Sigmoid colon (tissue), 6 donors: ENCODE measurements at regions not wholly inside any gene's neighbourhood (a gene's known extent, or its start where the extent isn't known, plus 50 kb on each side); places are given as distances from the start of the nearest gene placed in this dataset.

Experiments used
- DNase-seq: peaks from one replicate; pipeline ENCODE4 v3.0.0-alpha.2; 2019
- H3K27ac ChIP-seq, 4 donors: fragments of 200-600 bp; sonication (generic); one replicate each; pipeline ENCODE4 v1.5.1; 2016 to 2019; ENCODE audit warnings: mild to moderate bottlenecking in 1 of 4
- H3K27me3 ChIP-seq, 3 donors: fragments of 200-600 bp; sonication (generic); one replicate each; pipeline ENCODE4 v1.5.1; 2019; ENCODE audit warnings: mild to moderate bottlenecking in 1 of 3
- H3K36me3 ChIP-seq, 4 donors: fragments of 200-600 bp; sonication (generic); one replicate each; pipeline ENCODE4 v1.5.1; 2016 to 2019
- H3K4me1 ChIP-seq, 4 donors: fragments of 200-600 bp; sonication (generic); one replicate each; pipeline ENCODE4 v1.5.1; 2017 to 2019
- H3K4me3 ChIP-seq, 4 donors: fragments of 200-600 bp; sonication (generic); one replicate each; pipeline ENCODE4 v1.5.1; 2017 to 2019; ENCODE audit warnings: mild to moderate bottlenecking in 2 of 4, moderate library complexity in 1 of 4
- H3K9me3 ChIP-seq, 4 donors: fragments of 200-600 bp in 3 of 4; sonication (generic) in 3 of 4; one replicate each; pipeline versions ENCODE4 v1.5.1 to v1.6.1; 2013 to 2019
- CTCF ChIP-seq, 4 experiments: fragments of 450-650 bp in 3 of 4; fragments of 200-600 bp in 1 of 4; IDR thresholded peaks; one replicate each; pipeline ENCODE4 v1.5.1; 2016 to 2019; ENCODE audit warnings: antibody characterized with exemption in 4 of 4, mild to moderate bottlenecking in 3 of 4, moderate library complexity in 2 of 4
- EP300 ChIP-seq, 4 donors: sonication (generic); formaldehyde crosslinking; IDR thresholded peaks; one replicate each; pipeline ENCODE4 v1.6.1; 2017; ENCODE audit warnings: antibody characterized with exemption in 4 of 4
- POLR2A ChIP-seq, 2 donors: fragments of 450-650 bp; IDR thresholded peaks; one replicate each; pipeline ENCODE4 v1.6.1; 2016; ENCODE audit warnings: antibody characterized with exemption in 2 of 2, mild to moderate bottlenecking in 2 of 2, moderate library complexity in 2 of 2
- POLR2AphosphoS5 ChIP-seq, 4 donors: sonication (generic); formaldehyde crosslinking; IDR thresholded peaks; one replicate each; pipeline ENCODE4 v1.6.1; 2017; ENCODE audit warnings: antibody characterized with exemption in 4 of 4
- WGBS, 2 donors: extraction: QIAGEN DNeasy Blood & Tissue Kit; methylation state at CpG; one replicate each; pipeline ENCODE4 v1.1.7; 2013; 5-methylcytosine and 5-hydroxymethylcytosine counted together
- intact Hi-C: fragments of 100-400 bp; cut with DNase I; formaldehyde crosslinking; loops from one replicate; pipeline ENCODE4 v1.15.1; 2023
- donor health status: healthy with polysubstance abuse.
- donor health status: healthy.

GRCh38 chr4:104418286-104418685, 76.4 kb downstream of the CXXC4 start:
- DNase-seq, result no peak
- Histone ChIP-seq H3K4me3 (no peak overlapping the region), H3K27ac (no peak overlapping the region), H3K36me3 (no peaks in the 10 kb centered on the region), H3K9me3 (no peaks in the 10 kb centered on the region), H3K27me3 (no peaks in the 10 kb centered on the region), H3K4me1 (no peaks in the 10 kb centered on the region)
- 32 to 77% methylated on average over 2 of the region's 2 CpGs for WGBS, 2 donors
- intact Hi-C loops, result no loop called here
- TF ChIP-seq POLR2A (IDR thresholded peaks at IDR 0.05) (no peak), POLR2AphosphoS5 (IDR thresholded peaks at IDR 0.05) (no peak), EP300 (IDR thresholded peaks at IDR 0.05) (no peak), CTCF (IDR thresholded peaks at IDR 0.05) (no peak)

GRCh38 chr4:104417357-104417882, 77.3 kb downstream of the CXXC4 start:
- Histone ChIP-seq H3K36me3 (no peaks in the 10 kb centered on the region), H3K9me3 (no peaks in the 10 kb centered on the region), H3K4me3 (no peak overlapping the region), H3K27me3 (no peaks in the 10 kb centered on the region), H3K27ac (no peak overlapping the region), H3K4me1 (no peaks in the 10 kb centered on the region)
- no peak for TF ChIP-seq POLR2A (IDR thresholded peaks at IDR 0.05)
- DNase-seq, result no peak
- intact Hi-C loops, result no loop called here
- WGBS, 2 donors, result 25 to 69% methylated on average over 3 of the region's 3 CpGs

- Histone ChIP-seq H3K4me3 (no peak overlapping the region), H3K9me3 (no peaks in the 10 kb centered on the region), H3K36me3 (no peaks in the 10 kb centered on the region), H3K27me3 (no peaks in the 10 kb centered on the region), H3K27ac (no peak overlapping the region), H3K4me1 (no peaks in the 10 kb centered on the region)
- DNase-seq, result no peak
- intact Hi-C loops, result no loop called here
- no peak for TF ChIP-seq POLR2AphosphoS5 (IDR thresholded peaks at IDR 0.05)
- no peak for TF ChIP-seq CTCF (IDR thresholded peaks at IDR 0.05)
- no peak for TF ChIP-seq POLR2A (IDR thresholded peaks at IDR 0.05)
Observed at GRCh38 chr4:104416725-104417356, 77.9 kb downstream of the CXXC4 start.

GRCh38 chr4:104413487-104413886, 81.2 kb downstream of the CXXC4 start:
- H3K4me1 ChIP-seq, result no peaks in the 10 kb centered on the region
- no peaks in the 10 kb centered on the region for H3K36me3 ChIP-seq
- no peak for TF ChIP-seq CTCF (IDR thresholded peaks at IDR 0.05)
- TF ChIP-seq POLR2A (IDR thresholded peaks at IDR 0.05), result no peak
- TF ChIP-seq EP300 (IDR thresholded peaks at IDR 0.05), result no peak
- no peak for TF ChIP-seq POLR2AphosphoS5 (IDR thresholded peaks at IDR 0.05)
- DNase-seq, result no peak
- no peaks in the 10 kb centered on the region for H3K9me3 ChIP-seq
- no peaks in the 10 kb centered on the region for H3K27me3 ChIP-seq
- intact Hi-C loops, result no loop called here
- H3K4me3 ChIP-seq, result no peak overlapping the region
- H3K27ac ChIP-seq, result no peak overlapping the region

- Histone ChIP-seq H3K27ac (no peak overlapping the region), H3K27me3 (no peaks in the 10 kb centered on the region), H3K36me3 (no peaks in the 10 kb centered on the region), H3K4me1 (no peaks in the 10 kb centered on the region), H3K9me3 (no peaks in the 10 kb centered on the region), H3K4me3 (no peak overlapping the region)
- intact Hi-C loops, result no loop called here
- no peak for DNase-seq
- no peak for TF ChIP-seq POLR2AphosphoS5 (IDR thresholded peaks at IDR 0.05)
Observed at GRCh38 chr4:104412344-104412743, 82.3 kb downstream of the CXXC4 start.

GRCh38 chr4:104411502-104411901, 83.2 kb downstream of the CXXC4 start:
- Histone ChIP-seq H3K4me1 (no peaks in the 10 kb centered on the region), H3K4me3 (no peak overlapping the region), H3K27ac (no peak overlapping the region), H3K9me3 (no peaks in the 10 kb centered on the region), H3K27me3 (no peaks in the 10 kb centered on the region), H3K36me3 (no peaks in the 10 kb centered on the region)
- intact Hi-C loops, result no loop called here
- TF ChIP-seq POLR2A (IDR thresholded peaks at IDR 0.05) (no peak), POLR2AphosphoS5 (IDR thresholded peaks at IDR 0.05) (no peak), EP300 (IDR thresholded peaks at IDR 0.05) (no peak), CTCF (IDR thresholded peaks at IDR 0.05) (no peak)
- DNase-seq, result no peak
- WGBS, 2 donors, result 96 to 97% methylated on average over 2 of the region's 2 CpGs
